Stimulated activated CD4-positive, alpha-beta T cell treated with anti-CD3 and anti-CD28 coated beads, Interleukin-2, amount 100 ng/mL, for 24 hours (primary cell): ENCODE measurements at regions not wholly inside any gene's neighbourhood (a gene's known extent, or its start where the extent isn't known, plus 50 kb on each side); places are given as distances from the start of the nearest gene placed in this dataset.

Experiments used
- DNase-seq, 2 donors: peaks; one replicate each; pipeline ENCODE4 v3.0.0-alpha.2; 2020

GRCh38 chr5:56508249-56508648 lies 275.1 kb upstream of the ANKRD55 start:
- DNase-seq, result no peak

- DNase-seq, result no peak
These were observed 274.3 kb upstream of the ANKRD55 start for GRCh38 chr5:56507351-56507930.

GRCh38 chr5:56506211-56506965 lies 273.3 kb upstream of the ANKRD55 start:
- DNase-seq, result no peak

- no peak for DNase-seq
These were observed 270.8 kb upstream of the ANKRD55 start for GRCh38 chr5:56503929-56504328.

- no peak for DNase-seq
These were observed 268.8 kb upstream of the ANKRD55 start for GRCh38 chr5:56501781-56502557.

GRCh38 chr5:56499901-56500300 lies 266.8 kb upstream of the ANKRD55 start:
- no peak for DNase-seq

- DNase-seq, result no peak
These were observed 266.4 kb upstream of the ANKRD55 start for GRCh38 chr5:56499491-56499890.

- no peak for DNase-seq
These were observed 265.7 kb upstream of the ANKRD55 start for GRCh38 chr5:56498759-56499395.

GRCh38 chr5:56496581-56497063 lies 263.5 kb upstream of the ANKRD55 start:
- no peak for DNase-seq

GRCh38 chr5:56494300-56494731 lies 261.2 kb upstream of the ANKRD55 start:
- no peak for DNase-seq

GRCh38 chr5:56493766-56494165 lies 260.6 kb upstream of the ANKRD55 start:
- DNase-seq, result no peak

GRCh38 chr5:56493308-56493707 lies 260.2 kb upstream of the ANKRD55 start:
- no peak for DNase-seq

- DNase-seq, result no peak
These were observed 259.7 kb upstream of the ANKRD55 start for GRCh38 chr5:56492812-56493211.

GRCh38 chr5:56490971-56491468 lies 257.9 kb upstream of the ANKRD55 start:
- DNase-seq, result peak; percentile 42 to 44

- DNase-seq, result no peak
These were observed 256.1 kb upstream of the ANKRD55 start for GRCh38 chr5:56489272-56489671.

- DNase-seq, result no peak
These were observed 254.5 kb upstream of the ANKRD55 start for GRCh38 chr5:56487528-56488115.

GRCh38 chr5:56482363-56482762 lies 249.2 kb upstream of the ANKRD55 start:
- DNase-seq, result no peak

GRCh38 chr5:56481428-56482357 lies 248.6 kb upstream of the ANKRD55 start:
- peak; percentile 35 to 37 for DNase-seq

GRCh38 chr5:56480705-56481427 lies 247.7 kb upstream of the ANKRD55 start:
- peak; percentile 38 to 45 for DNase-seq

- peak; percentile 30 to 43 for DNase-seq
These were observed 247.1 kb upstream of the ANKRD55 start for GRCh38 chr5:56480078-56480704.
